OCI-LY3 (cell line): ENCODE measurements at regions not wholly inside any gene's neighbourhood (a gene's known extent, or its start where the extent isn't known, plus 50 kb on each side); places are given as distances from the start of the nearest gene placed in this dataset.

Experiments used
- H2AFZ ChIP-seq: fragments of 200-600, 300-600 bp; shearing (Covaris generic); 2 replicates; pipeline ENCODE4 v1.6.0; 2014; ENCODE audit warnings: antibody characterized with exemption, low read depth, low read length
- H3K27ac ChIP-seq: fragments of 200-600, 300-600 bp; sonication (generic); 2 replicates; pipeline ENCODE4 v1.5.1; 2014; ENCODE audit warnings: mild to moderate bottlenecking, low read length, moderate library complexity, mixed read lengths
- H3K27me3 ChIP-seq: fragments of 200-600, 300-600 bp; sonication (generic); 2 replicates; pipeline ENCODE4 v1.6.1; 2014; ENCODE audit warnings: low read depth, low read length, mixed read lengths
- H3K36me3 ChIP-seq: fragments of 200-600, 300-600 bp; sonication (generic); replicated peaks from 2 replicates; pipeline ENCODE3; 2014; ENCODE audit warnings: low read depth, low read length, mixed read lengths
- H3K4me1 ChIP-seq: fragments of 300-600, 200-600 bp; sonication (generic); 2 replicates; pipeline ENCODE4 v1.6.1; 2014; ENCODE audit warnings: low read length, mixed read lengths
- H3K4me2 ChIP-seq: fragments of 200-600, 300-600 bp; sonication (generic); 2 replicates; pipeline ENCODE4 v1.6.1; 2014; ENCODE audit warnings: low read length, mixed read lengths
- H3K4me3 ChIP-seq: fragments of 300-600, 200-600 bp; sonication (generic); 2 replicates; pipeline ENCODE4 v1.5.1; 2014; ENCODE audit warnings: antibody characterized with exemption, mild to moderate bottlenecking, low read length, moderate library complexity
- H3K79me2 ChIP-seq: fragments of 300-600, 200-600 bp; shearing (Covaris generic); 2 replicates; pipeline ENCODE4 v1.6.1; 2014; ENCODE audit warnings: mild to moderate bottlenecking, low read length, mixed read lengths
- H3K9ac ChIP-seq: fragments of 300-600, 200-600 bp; shearing (Covaris generic); 2 replicates; pipeline ENCODE4 v1.6.0; 2014; ENCODE audit warnings: mild to moderate bottlenecking, low read length, moderate library complexity
- H3K9me3 ChIP-seq: fragments of 200-600, 300-600 bp; shearing (Covaris generic); 2 replicates; pipeline ENCODE4 v1.6.1; 2014; ENCODE audit warnings: low read length, mixed read lengths; ENCODE audit not compliant: insufficient read depth
- H4K20me1 ChIP-seq: fragments of 200-600, 300-600 bp; sonication (generic); 2 replicates; pipeline ENCODE4 v1.6.1; 2016; ENCODE audit warnings: low read length, mixed read lengths; ENCODE audit not compliant: insufficient read depth
- CTCF ChIP-seq: fragments of 200-600, 300-600 bp; sonication (generic); IDR thresholded peaks from 2 replicates; pipeline ENCODE4 v1.5.1; 2014; ENCODE audit warnings: antibody characterized with exemption, low read length, low read depth
- EZH2phosphoT487 ChIP-seq: fragments of 200-600 bp; shearing (Covaris generic); IDR thresholded peaks from 2 replicates; pipeline ENCODE4 v1.6.1; 2018; ENCODE audit warnings: antibody characterized with exemption, mixed run types, low read depth

- Histone ChIP-seq H3K27me3 (no peaks in the 10 kb centered on the region), H3K36me3 (no peaks in the 10 kb centered on the region), H4K20me1 (no peaks in the 10 kb centered on the region), H3K9ac (no peak overlapping the region), H3K4me1 (peaks cover 38% of the 10 kb centered on the region), H3K4me2 (no peak overlapping the region), H3K4me3 (no peak overlapping the region), H3K79me2 (peaks cover 42% of the 10 kb centered on the region), H3K9me3 (no peaks in the 10 kb centered on the region), H3K27ac (no peak overlapping the region), H2AFZ (no peak overlapping the region)
- TF ChIP-seq CTCF = no peak
- TF ChIP-seq EZH2phosphoT487 = no peak
Measured at GRCh38 chr3:144036498-144036897, 64.9 kb downstream of the DIPK2A start.

GRCh38 chr3:144039661-144040060, 68.0 kb downstream of the DIPK2A start:
- Histone ChIP-seq H3K27ac (no peak overlapping the region), H3K4me2 (no peak overlapping the region), H3K4me3 (no peak overlapping the region), H3K36me3 (no peaks in the 10 kb centered on the region), H3K4me1 (peaks cover 7% of the 10 kb centered on the region), H3K9ac (no peak overlapping the region), H3K27me3 (no peaks in the 10 kb centered on the region), H3K9me3 (no peaks in the 10 kb centered on the region), H4K20me1 (no peaks in the 10 kb centered on the region), H3K79me2 (peaks cover 17% of the 10 kb centered on the region), H2AFZ (no peak overlapping the region)
- TF ChIP-seq CTCF = no peak

GRCh38 chr3:144041960-144042556, 70.4 kb downstream of the DIPK2A start:
- TF ChIP-seq EZH2phosphoT487 (no peak), CTCF (no peak)
- no peaks in the 10 kb centered on the region for H3K9me3 ChIP-seq
- H3K27ac ChIP-seq = no peak overlapping the region
- H3K4me2 ChIP-seq = no peak overlapping the region
- H3K27me3 ChIP-seq = no peaks in the 10 kb centered on the region
- H2AFZ ChIP-seq = no peak overlapping the region
- H3K4me3 ChIP-seq = no peak overlapping the region
- peaks cover 7% of the 10 kb centered on the region; the same call in 1 of the 2 replicates for H3K79me2 ChIP-seq
- no peaks in the 10 kb centered on the region for H4K20me1 ChIP-seq
- no peaks in the 10 kb centered on the region for H3K36me3 ChIP-seq
- H3K4me1 ChIP-seq = no peaks in the 10 kb centered on the region
- H3K9ac ChIP-seq = no peak overlapping the region

- H4K20me1 ChIP-seq = no peaks in the 10 kb centered on the region
- TF ChIP-seq CTCF = no peak
- no peak for TF ChIP-seq EZH2phosphoT487
- H3K79me2 ChIP-seq = peaks cover 3% of the 10 kb centered on the region; the same call in 1 of the 2 replicates
- no peak overlapping the region for H3K27ac ChIP-seq
- no peaks in the 10 kb centered on the region for H3K4me1 ChIP-seq
- H3K9ac ChIP-seq = no peak overlapping the region
- H3K9me3 ChIP-seq = no peaks in the 10 kb centered on the region
- H3K4me3 ChIP-seq = no peak overlapping the region
- no peaks in the 10 kb centered on the region for H3K36me3 ChIP-seq
- H2AFZ ChIP-seq = no peak overlapping the region
- no peaks in the 10 kb centered on the region for H3K27me3 ChIP-seq
- no peak overlapping the region for H3K4me2 ChIP-seq
Measured at GRCh38 chr3:144045766-144046165, 74.1 kb downstream of the DIPK2A start.
